Adrenal gland (tissue), 5 donors: ENCODE measurements at regions not wholly inside any gene's neighbourhood (a gene's known extent, or its start where the extent isn't known, plus 50 kb on each side); places are given as distances from the start of the nearest gene placed in this dataset.

ENCODE experiments used
- POLR2A ChIP-seq, 2 donors: fragments of 450-650 bp; IDR thresholded peaks; one replicate each; pipeline ENCODE4 v1.6.1; 2017; ENCODE audit warnings: antibody characterized with exemption in 2 of 2, mild to moderate bottlenecking in 2 of 2, moderate library complexity in 1 of 2
- TF ChIP-seq, protein P1 (sequence below), 6 experiments: fragments of 450-650 bp in 4 of 6; fragments of 200-600 bp in 2 of 6; sonication (generic) in 1 of 6; IDR thresholded peaks; 1 replicate in 5 of 6; 2 replicates in 1 of 6; pipeline versions ENCODE4 v1.5.1 to v1.8.0; 2016 to 2021; ENCODE audit warnings: antibody characterized with exemption in 6 of 6, mild to moderate bottlenecking in 2 of 6, moderate library complexity in 1 of 6
- donor health status: DM: no; HTN: no; CAD: no.

DNA sequence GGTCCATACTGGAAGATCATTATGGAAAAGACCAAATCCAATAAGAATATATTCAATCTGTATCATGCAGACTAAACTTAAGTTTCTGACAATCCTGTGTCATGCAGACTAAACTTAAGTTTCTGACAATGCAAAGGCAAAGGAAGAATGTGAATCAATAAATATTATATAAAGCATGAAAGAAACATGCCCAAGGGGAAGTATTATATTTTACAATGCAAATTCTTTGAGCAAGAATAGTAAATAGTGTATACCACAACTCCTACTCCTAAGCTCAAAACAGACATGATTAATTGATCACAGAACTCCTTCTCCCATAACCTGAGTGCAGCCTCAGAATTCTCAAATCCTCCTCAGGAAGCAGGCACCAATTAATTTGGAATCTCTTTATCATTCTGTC lies 71.3 kb upstream of the BDNF start:
- TF ChIP-seq, protein P1, sequence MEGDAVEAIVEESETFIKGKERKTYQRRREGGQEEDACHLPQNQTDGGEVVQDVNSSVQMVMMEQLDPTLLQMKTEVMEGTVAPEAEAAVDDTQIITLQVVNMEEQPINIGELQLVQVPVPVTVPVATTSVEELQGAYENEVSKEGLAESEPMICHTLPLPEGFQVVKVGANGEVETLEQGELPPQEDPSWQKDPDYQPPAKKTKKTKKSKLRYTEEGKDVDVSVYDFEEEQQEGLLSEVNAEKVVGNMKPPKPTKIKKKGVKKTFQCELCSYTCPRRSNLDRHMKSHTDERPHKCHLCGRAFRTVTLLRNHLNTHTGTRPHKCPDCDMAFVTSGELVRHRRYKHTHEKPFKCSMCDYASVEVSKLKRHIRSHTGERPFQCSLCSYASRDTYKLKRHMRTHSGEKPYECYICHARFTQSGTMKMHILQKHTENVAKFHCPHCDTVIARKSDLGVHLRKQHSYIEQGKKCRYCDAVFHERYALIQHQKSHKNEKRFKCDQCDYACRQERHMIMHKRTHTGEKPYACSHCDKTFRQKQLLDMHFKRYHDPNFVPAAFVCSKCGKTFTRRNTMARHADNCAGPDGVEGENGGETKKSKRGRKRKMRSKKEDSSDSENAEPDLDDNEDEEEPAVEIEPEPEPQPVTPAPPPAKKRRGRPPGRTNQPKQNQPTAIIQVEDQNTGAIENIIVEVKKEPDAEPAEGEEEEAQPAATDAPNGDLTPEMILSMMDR (IDR thresholded peaks at IDR 0.05) = no peak
- no peak for TF ChIP-seq POLR2A (IDR thresholded peaks at IDR 0.05)
